GM18951 (cell line): ENCODE measurements at regions not wholly inside any gene's neighbourhood (a gene's known extent, or its start where the extent isn't known, plus 50 kb on each side); places are given as distances from the start of the nearest gene placed in this dataset.
"Not testable (repeated sequence)": the region's sequence is repeated elsewhere in the genome, so short reads cannot be mapped to it uniquely, and the experiment has no call there.

ENCODE experiments used
- POLR2A ChIP-seq: IDR thresholded peaks from 4 replicates; pipeline ENCODE4 v1.6.1; 2011; ENCODE audit warnings: mild to moderate bottlenecking; ENCODE audit not compliant: insufficient read length, insufficient read depth; ENCODE audit errors: extremely low read depth
- in situ Hi-C: fragments of 300-500 bp; cut with MboI; formaldehyde crosslinking; loops from one replicate; pipeline ENCODE4 v1.12.0; 2022; ENCODE audit warnings: low sequenced_read_pairs, mixed read lengths, inconsistent platforms; ENCODE audit not compliant: unreplicated experiment

DNA sequence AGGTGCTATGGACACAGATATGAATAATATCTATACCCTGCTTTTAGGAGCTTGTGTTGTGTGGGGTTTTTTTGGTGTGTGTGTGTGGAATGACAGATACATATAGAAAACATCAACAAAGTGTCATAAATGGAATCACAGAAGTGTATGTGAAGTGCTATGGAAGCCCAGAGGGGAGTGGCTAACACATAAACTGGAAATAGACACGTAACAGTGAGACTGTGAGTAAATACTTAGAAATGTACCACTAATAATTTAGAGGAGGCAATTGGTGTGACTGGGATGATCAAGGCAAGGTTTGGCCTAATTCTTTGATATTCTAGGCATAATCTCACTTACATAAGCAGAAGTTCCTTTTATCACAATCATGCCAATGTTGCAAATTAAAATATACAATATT is 169.3 kb upstream of the TENM4 start:
- in situ Hi-C loops: no loop called here
- no peak for TF ChIP-seq POLR2A

DNA sequence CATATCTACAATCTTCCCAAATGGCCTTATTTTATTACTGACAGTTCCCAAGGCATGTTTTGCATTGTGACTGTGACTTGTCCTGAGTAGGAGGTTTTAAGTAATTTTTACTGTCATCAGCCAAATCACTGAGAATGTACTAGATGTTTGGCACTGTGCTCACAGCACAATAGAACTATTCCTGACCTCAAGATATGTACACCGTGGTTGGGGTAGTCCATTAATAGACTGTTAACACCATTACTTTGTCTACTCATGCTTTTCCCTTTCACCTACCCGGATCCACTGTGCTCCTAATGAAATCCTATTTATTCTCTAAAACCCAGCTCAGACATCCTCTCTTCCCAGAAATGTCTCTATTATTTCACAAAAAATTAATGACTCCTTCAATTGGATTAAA is 168.7 kb upstream of the TENM4 start:
- in situ Hi-C loops: no loop called here
- no peak for TF ChIP-seq POLR2A

DNA sequence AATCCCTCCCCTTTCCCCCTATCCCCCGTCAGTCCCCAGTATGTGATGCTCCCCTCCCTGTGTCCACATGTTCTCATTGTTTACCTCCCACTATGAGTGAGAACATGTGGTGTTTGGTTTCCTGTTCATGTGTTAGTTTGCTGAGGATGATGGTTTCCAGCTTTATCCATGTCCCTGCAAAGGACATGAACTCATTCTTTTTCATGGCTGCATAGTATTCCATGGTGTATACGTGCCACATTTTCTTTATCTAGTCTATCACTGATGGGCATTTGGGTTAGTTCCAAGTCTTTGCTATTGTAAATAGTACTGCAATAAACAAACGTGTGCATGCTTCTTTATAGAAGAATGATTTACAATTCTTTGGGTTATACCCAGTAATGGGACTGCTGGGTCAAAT is 165.6 kb upstream of the TENM4 start:
- in situ Hi-C loops: not testable (repeated sequence)

DNA sequence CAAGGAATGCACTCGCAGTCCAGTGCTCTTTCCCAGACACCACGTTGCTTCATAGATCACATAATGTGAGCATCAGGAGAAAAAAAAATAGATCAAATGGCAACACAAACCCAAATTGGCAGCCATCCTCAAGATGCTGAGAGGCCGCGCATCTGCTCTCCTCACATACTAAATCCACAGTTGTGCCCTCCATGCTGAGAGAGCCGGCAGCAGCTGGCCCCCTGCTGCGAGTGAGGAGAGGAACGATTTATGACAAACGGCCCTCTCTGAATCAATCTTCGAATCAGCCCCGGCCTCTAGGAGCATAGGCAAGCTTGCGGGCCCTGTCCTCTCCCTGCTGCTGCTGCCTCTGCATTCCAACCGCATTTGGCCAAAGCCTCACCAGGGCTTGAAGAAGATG is 159.9 kb upstream of the TENM4 start:
- in situ Hi-C loops: no loop called here
- TF ChIP-seq POLR2A: no peak

DNA sequence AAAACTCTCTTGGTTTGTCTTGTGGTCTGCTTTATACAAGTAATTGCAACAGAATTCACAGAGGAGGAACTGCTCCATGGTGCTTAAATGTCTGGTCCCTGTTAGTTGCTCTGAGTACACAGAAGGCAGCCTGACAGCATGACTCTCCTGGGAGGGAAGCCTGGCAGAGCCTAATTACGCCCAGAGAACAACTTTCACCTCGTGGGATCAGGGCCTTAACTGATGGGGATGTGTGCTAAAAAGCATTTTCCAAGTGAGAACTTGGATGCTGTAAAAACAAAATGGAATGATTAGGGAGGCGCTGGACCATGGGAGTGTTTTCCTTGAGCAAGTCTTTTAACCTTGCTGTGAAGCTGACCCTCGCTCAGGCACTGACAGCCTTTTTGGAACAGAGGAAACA is 154.0 kb upstream of the TENM4 start:
- in situ Hi-C loops: no loop called here
- no peak for TF ChIP-seq POLR2A

DNA sequence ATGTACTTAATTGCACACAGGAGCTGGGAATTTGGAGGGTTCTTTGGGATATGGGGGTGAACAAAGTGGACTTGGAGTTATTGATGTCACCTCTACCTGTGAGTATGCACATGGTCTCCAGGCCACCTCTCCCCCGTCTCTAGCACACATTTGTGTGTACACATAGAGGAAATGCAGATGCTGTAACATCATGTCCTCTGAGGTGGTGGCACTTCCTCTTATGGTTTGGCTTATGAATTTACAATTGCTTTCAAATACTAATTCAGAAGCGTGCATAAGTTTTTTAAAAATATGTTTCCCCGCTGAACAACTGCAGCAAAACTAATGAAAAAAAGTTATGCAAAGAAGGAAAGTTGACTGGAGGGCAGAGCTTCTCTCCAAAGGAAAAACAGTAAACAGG is 152.0 kb upstream of the TENM4 start:
- no peak for TF ChIP-seq POLR2A
- in situ Hi-C loops: no loop called here

DNA sequence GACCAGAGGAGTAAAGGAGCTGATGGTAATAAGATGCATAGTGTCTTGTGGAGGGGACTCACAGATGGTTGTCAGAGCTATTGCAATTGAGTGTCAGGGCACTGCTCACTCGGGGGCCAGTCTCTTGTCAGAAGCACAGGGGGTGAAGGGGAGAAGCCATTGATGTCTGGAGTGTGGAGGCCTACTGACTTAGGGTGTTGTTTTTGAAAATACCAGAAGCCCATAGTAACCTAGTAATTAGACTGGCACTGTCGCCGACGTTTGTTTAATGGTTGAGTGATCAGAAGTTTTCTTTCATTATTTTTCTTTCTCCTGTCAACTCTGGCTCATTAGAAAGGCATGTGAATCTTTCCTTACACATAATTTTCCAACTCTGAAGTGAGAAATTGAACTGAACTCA is 151.6 kb upstream of the TENM4 start:
- TF ChIP-seq POLR2A: no peak
- in situ Hi-C loops: no loop called here

DNA sequence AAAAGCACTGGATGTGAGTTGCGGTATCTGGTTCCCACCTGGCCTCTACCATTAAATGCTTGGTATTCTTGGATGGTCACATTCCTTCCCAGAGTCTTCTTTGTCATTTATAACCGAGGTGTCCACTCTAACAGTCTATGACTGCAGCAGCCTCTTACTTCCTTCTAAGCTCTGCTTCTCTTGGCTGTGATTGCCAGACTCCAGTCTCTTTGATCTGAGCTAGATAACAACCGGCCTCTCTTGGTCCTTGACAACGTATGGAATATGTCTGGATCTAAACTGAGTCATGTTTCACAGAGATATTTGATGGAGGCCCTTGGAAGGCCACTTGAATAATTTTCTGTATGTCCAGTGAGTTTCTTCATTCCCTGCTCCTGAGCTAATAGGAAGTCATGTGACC is 141.6 kb upstream of the TENM4 start:
- TF ChIP-seq POLR2A: no peak
- in situ Hi-C loops: no loop called here

DNA sequence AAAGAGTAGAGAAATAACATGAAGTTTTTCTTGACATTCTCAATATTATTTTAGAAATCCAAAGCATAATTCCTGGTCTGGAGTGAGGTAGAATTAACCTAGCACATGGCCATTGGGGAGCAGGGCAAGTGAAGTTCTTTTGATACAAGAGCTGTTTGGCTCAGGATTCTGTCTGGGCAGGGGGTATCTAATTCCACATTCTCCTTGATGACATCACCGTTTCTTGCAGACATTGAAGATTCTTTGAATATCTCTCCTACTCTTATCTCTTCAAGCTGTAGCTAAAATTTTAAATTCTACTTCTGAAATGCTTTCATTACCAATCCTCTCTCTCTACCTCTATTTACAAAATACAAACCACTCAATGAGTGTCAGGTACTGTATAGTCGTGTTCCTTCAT is 138.2 kb upstream of the TENM4 start:
- no peak for TF ChIP-seq POLR2A
- in situ Hi-C loops: no loop called here

DNA sequence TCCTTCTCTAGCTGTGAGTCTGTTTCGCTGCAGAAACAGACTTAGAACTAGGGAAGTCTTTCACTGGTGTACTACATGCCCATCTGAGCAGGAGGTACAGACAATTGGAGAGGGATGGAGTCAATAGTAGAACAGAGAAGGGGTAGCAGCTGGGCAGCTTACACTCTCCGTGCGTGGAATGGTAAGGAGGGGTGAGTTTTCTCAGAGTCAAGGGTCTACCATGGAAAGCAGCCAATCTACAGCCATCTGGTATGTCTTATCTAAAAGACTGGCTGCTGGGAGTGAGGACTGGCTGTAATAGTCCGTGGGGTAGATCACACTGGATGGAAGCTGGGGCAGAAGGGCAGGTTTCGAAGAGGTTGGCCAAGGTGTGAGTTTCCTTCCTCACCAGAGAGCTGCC is 137.3 kb upstream of the TENM4 start:
- in situ Hi-C loops: no loop called here
- no peak for TF ChIP-seq POLR2A

DNA sequence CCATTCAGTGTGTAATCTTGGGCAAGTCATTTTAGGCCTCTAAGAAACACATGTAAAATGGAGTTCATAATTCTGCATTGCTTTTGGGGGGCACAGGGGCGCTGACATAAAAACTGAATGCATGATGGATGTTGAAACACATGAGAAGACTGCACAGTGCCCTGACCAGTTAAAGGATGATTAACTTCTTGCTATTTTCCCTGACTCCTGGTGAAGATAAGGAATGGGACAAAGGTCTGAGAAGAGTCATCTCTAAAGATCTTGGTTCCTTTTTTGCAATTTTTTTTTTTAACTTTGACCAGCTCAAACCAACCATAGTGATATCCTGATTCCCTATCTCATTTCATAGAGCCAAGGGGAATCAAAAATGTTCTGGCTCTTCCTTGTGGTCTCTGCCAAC is 134.9 kb upstream of the TENM4 start:
- no peak for TF ChIP-seq POLR2A
- in situ Hi-C loops: no loop called here

DNA sequence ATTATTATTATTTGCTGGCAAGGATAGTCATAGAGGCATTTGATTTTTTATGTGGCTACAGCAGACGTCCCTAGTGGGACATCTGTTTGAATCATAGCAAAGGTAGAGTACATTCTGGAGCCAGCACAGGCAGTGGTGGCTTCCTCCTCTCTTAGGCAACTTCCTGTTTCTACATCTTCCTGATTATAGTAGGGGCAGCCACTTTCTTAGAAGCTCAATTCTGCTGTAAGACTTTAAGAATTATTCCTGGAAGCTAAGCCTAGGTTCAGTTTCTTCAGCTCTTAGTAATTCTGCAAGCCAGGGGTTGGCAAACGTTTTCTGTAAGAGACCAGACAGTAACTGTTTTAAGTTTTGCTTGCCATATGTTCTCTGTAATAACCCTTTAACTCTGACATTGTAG is 129.3 kb upstream of the TENM4 start:
- in situ Hi-C loops: no loop called here
- TF ChIP-seq POLR2A: no peak

DNA sequence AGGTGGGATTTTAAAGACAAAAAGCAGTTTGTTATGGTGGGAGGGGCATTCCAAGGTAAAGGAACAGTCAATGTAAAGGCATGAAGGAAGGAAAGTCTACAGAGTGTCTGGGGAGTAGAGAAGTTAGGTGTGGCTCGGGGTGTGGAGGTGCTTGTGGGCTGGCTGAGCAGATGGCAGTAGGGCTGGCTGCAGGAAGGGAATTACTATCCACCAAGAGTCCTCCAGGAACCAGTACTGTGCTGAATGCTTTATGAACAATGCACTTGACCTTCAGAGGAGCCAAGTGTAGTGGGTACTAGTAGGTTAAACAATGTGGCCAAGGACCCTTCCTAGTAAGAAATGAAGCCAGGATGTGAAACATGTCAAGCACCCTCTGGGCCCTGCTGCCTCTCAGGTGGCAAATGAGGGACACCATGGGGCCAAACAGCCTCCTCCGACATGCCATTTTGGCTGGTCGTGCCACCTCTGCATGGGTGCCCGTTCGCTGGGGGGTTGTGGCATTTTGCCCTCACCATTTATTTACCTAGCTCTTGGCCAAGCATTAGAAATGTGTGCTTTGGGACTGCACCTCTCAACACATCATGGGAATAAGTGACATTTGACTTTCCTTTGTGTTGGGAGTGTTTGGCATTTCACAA is 123.6 kb upstream of the TENM4 start:
- in situ Hi-C loops: no loop called here
- no peak for TF ChIP-seq POLR2A

DNA sequence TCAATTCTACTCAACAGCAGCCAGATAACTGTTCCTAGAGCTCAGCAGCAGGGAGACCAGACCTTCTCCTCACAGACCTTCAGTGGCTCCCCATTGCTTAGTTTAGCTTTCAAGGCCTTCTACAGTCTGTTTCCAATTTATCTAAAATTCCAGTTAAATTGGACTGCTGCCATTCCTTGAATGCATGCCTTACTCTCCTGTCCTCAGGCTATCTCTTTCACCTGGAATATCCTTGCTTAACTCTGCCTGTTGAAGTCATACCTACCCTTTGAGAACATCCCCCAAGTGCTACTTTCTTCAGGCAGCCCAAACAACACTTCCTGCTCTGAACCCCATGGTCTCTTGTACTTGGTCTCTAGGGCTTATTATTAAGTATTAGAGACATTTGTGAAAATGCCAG is 120.7 kb upstream of the TENM4 start:
- in situ Hi-C loops: no loop called here
- no peak for TF ChIP-seq POLR2A

DNA sequence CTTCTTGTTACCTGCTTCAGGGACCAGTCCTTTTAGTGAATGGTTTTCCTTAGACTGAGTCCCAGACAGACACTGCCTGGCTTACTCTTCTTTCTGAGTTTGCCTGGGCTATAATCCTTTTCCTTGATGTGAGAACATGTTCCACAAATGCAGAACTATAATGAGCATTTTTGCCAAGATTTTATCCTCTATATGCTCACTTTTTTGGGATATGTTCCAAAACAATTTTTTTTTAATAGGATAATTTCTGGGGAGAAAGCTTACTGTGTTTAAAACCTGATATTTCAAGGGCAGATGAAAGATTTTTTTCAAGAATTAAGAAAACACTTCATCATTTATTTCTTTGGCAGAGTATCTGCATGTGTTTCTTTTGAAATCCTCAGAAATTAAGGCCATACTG is 110.0 kb upstream of the TENM4 start:
- in situ Hi-C loops: no loop called here
- TF ChIP-seq POLR2A: no peak
